Activated CD4-positive, alpha-beta memory T cell treated with anti-CD3 and anti-CD28 coated beads for 36 hours (primary cell): ENCODE measurements at regions not wholly inside any gene's neighbourhood (a gene's known extent, or its start where the extent isn't known, plus 50 kb on each side); places are given as distances from the start of the nearest gene placed in this dataset.
"Not testable (repeated sequence)": the region's sequence is repeated elsewhere in the genome, so short reads cannot be mapped to it uniquely, and the experiment has no call there.

Source experiments
- CTCF ChIA-PET: fragments of 350-600 bp; sonication (Branson Sonifier 250); formaldehyde crosslinking; loops from one replicate; lab custom pipeline; 2021; ENCODE audit warnings: antibody characterized with exemption, inconsistent platforms; lab: Charles Lee
- POLR2A ChIA-PET: fragments of 350-600 bp; sonication (Branson Sonifier 250); formaldehyde crosslinking; loops from one replicate; lab custom pipeline; 2021; ENCODE audit warnings: antibody characterized with exemption; lab: Charles Lee
- DNase-seq: peaks from one replicate; pipeline ENCODE4 v3.0.0-alpha.2; 2020
- H3K27ac Mint-ChIP-seq: one replicate; pipeline ENCODE4 v1.8.0; 2021; ENCODE audit warnings: mixed read lengths
- H3K27me3 Mint-ChIP-seq: one replicate; pipeline ENCODE4 v1.8.0; 2021; ENCODE audit warnings: mixed read lengths
- H3K36me3 Mint-ChIP-seq: one replicate; pipeline ENCODE4 v1.8.0; 2021; ENCODE audit warnings: mixed read lengths
- H3K4me1 Mint-ChIP-seq: one replicate; pipeline ENCODE4 v1.8.0; 2021; ENCODE audit warnings: low read depth, mixed read lengths
- H3K4me3 Mint-ChIP-seq: one replicate; pipeline ENCODE4 v1.8.0; 2021; ENCODE audit warnings: mild to moderate bottlenecking, mixed read lengths
- H3K9me3 Mint-ChIP-seq: one replicate; pipeline ENCODE4 v1.8.0; 2021; ENCODE audit warnings: mixed read lengths
- intact Hi-C: fragments of 100-400 bp; cut with micrococcal nuclease; formaldehyde crosslinking; loops from one replicate; pipeline ENCODE4 v1.15.1; 2023

DNA sequence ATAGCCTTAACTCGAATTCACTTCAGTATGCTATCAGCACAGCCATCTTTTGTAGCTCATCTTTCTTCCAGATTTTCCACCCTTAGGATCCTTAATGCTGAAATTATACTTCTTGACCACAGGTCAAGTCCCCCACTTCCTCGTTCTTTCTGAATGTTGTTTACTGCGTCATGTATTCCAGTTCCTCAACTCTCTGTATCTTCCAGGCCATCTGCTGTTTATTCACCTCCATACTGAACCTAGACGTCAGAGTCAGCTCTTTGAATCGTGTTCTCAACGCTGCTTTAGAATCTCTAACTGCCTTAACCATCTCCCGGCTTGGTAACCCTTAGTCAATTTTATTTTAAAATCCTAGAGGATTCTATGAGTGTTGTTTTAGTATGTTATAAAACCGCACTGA is 66.3 kb upstream of the SEC22B start:
- H3K27ac Mint-ChIP-seq, CTCF ChIA-PET, DNase-seq, H3K4me1 Mint-ChIP-seq, intact Hi-C loops, H3K9me3 Mint-ChIP-seq, H3K27me3 Mint-ChIP-seq, H3K4me3 Mint-ChIP-seq, H3K36me3 Mint-ChIP-seq, POLR2A ChIA-PET: not testable (repeated sequence)

DNA sequence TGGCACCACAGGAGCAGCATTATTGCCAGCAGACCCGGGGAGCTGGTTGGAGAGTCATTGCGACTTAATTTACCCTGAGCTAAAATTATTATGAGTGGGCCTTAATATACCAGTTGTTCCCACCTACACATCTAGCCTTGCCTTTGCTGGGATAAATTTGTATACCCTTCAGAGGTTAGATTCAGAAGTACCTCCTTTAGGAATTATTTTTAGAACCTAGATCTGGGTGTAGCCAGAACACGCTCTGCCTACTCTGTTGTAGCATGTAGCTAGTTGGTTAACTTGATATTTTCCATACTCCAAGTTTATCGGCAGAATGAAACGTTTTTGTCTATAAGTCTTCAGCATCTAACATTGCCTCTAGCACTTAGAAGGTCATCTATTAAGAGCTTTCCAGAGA is 65.5 kb upstream of the SEC22B start:
- H3K9me3 Mint-ChIP-seq, H3K27ac Mint-ChIP-seq, POLR2A ChIA-PET, H3K36me3 Mint-ChIP-seq, CTCF ChIA-PET, intact Hi-C loops, H3K27me3 Mint-ChIP-seq, DNase-seq, H3K4me1 Mint-ChIP-seq, H3K4me3 Mint-ChIP-seq: not testable (repeated sequence)

DNA sequence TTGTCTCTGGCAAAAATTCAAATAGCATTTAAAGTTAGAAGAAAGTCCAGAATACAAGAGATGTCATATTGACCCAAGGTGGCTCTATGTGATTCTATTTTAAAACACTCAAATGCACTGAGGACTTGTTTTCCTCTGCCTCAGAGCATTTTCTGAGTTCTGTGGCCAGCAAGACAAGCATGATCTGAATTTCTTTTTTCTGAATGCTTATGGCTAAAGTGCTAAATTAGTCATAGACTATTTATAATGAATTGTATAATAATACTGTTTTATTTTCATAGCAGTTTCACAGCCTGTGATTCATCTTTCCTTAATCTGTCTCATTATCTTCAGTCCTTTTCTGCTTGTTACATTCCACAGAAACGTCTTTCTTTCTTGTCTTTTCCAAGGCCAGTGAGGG is 63.9 kb upstream of the SEC22B start:
- POLR2A ChIA-PET, H3K9me3 Mint-ChIP-seq, intact Hi-C loops, DNase-seq, CTCF ChIA-PET, H3K27ac Mint-ChIP-seq, H3K27me3 Mint-ChIP-seq, H3K4me1 Mint-ChIP-seq, H3K4me3 Mint-ChIP-seq, H3K36me3 Mint-ChIP-seq: not testable (repeated sequence)

DNA sequence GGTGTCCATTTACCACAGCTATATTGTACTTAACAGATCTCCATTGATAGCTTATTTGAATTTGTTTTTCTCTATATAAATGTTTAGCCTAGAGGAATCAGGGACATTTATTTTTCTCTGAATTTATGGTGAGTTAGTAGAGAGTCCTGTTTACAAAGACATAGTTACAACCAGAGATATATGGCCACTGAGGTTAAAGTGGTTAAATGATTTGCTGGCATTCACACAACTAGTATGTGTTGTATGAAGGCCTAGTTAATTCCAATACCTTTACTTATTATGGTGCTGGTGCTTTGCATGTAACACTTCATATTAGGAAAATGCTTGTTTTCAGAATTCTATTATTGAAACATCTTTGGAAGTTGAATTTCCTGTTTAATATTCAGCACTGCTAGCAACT is 63.0 kb upstream of the SEC22B start:
- H3K27ac Mint-ChIP-seq, H3K4me3 Mint-ChIP-seq, H3K36me3 Mint-ChIP-seq, H3K9me3 Mint-ChIP-seq, H3K27me3 Mint-ChIP-seq, DNase-seq, H3K4me1 Mint-ChIP-seq, intact Hi-C loops, POLR2A ChIA-PET, CTCF ChIA-PET: not testable (repeated sequence)

DNA sequence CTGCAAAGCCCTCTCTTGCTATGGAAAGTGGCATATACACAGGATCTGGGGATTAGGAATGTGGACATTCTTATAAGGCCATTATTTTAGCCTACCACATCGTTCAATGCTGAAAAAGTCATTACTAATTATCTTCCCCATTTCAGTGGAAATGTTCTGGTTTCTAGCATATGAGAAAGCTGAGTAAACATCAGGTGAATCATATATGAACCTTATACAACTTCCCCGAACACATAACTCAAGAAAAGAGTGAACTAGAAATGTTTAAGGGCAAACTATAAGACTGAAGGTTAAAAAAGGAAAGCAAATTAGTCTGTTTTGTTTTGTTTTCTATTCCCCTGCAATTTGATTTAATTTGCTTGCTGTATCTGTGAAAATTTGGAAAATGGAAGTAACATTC is 62.5 kb upstream of the SEC22B start:
- H3K27me3 Mint-ChIP-seq, DNase-seq, H3K36me3 Mint-ChIP-seq, CTCF ChIA-PET, intact Hi-C loops, H3K27ac Mint-ChIP-seq, H3K9me3 Mint-ChIP-seq, POLR2A ChIA-PET, H3K4me3 Mint-ChIP-seq, H3K4me1 Mint-ChIP-seq: not testable (repeated sequence)

DNA sequence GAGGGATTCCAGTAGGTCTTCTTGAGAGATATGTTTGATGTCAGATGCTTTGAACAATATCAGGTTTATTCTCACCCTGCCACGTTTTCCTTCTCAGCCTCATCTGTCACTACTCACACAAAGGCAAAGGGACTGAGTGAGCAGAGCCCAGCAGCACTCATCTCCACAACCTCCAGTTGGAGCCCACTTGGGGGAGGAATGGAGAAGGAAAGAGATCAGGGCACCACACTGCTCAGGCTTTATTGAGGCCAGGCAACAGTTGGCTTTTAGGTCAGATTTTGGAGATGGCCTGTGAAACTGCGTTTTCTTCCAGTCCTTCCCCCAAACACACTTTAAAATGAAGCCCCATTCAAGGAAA is 57.3 kb upstream of the SEC22B start:
- intact Hi-C loops, H3K4me1 Mint-ChIP-seq, DNase-seq, H3K27me3 Mint-ChIP-seq, POLR2A ChIA-PET, H3K27ac Mint-ChIP-seq, CTCF ChIA-PET, H3K9me3 Mint-ChIP-seq, H3K4me3 Mint-ChIP-seq, H3K36me3 Mint-ChIP-seq: not testable (repeated sequence)

DNA sequence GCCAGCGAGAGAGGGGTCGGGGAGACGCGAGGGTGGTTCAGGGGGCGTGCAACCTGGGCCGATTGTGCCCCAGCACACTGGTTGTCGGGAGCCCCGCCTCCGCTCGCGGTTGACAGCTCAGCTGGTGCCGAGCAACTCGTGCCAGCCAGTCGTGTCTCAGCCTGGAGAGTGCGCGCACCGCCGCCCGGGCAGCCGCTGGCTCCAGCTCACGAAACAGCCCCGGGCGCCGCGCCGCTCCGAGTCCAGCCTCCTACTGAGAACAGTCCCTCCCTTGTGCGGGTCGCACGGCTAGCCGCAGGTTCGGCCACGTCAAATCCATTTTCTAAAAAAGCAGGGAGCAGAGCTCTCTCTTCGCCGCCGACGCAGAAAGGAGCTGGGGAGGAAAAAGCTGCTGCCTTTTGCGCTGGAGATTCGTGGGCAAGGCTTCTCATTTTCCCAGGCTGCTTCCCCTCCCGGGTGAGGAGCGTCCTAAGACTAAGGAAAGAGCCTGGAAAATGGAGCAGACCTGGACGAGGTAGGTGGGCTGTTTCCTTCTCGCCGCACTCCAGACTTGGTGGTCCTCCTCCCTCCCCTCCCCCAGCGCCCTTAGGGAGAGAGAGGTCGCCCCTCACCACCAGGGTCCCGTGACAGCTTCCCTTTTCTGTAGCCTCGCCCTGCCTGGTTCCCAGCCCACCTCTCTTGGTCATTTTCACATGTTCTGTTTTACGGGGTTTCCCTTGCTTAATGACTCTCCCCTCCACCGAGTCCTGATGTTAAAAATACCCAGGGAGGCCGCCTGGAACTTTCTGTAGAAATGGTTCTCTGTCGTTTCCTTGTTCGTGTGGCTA is 56.7 kb upstream of the SEC22B start:
- intact Hi-C loops, CTCF ChIA-PET, H3K36me3 Mint-ChIP-seq, H3K27me3 Mint-ChIP-seq, H3K27ac Mint-ChIP-seq, H3K9me3 Mint-ChIP-seq, POLR2A ChIA-PET, DNase-seq, H3K4me3 Mint-ChIP-seq, H3K4me1 Mint-ChIP-seq: not testable (repeated sequence)

DNA sequence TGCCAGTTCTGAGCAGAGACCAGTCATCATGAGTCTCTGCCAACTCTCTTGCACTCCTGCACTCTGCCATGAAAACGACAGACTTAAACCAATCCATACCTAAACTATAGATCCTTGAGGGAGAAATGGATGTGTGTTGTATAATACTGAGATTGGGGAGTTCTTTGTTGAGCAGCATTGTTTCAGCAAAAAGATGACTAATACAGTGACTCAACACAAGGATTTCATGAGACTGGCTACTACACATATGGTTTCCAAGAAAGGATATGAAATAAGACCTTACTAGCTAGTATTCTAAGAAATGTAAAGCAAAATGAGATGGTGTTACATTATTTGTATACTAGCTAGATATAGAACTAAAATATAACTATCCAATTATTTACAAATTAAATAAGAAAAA is 53.5 kb upstream of the SEC22B start:
- H3K36me3 Mint-ChIP-seq, CTCF ChIA-PET, H3K27ac Mint-ChIP-seq, POLR2A ChIA-PET, H3K4me1 Mint-ChIP-seq, intact Hi-C loops, H3K9me3 Mint-ChIP-seq, H3K4me3 Mint-ChIP-seq, H3K27me3 Mint-ChIP-seq, DNase-seq: not testable (repeated sequence)
